Gastroesophageal sphincter (tissue), 3 donors: ENCODE measurements at regions not wholly inside any gene's neighbourhood (a gene's known extent, or its start where the extent isn't known, plus 50 kb on each side); places are given as distances from the start of the nearest gene placed in this dataset.

ENCODE experiments used
- POLR2A ChIP-seq, 2 donors: fragments of 450-650 bp; IDR thresholded peaks; one replicate each; pipeline ENCODE4 v1.6.1; 2017; ENCODE audit warnings: antibody characterized with exemption in 2 of 2, mild to moderate bottlenecking in 2 of 2, moderate library complexity in 1 of 2
- POLR2AphosphoS5 ChIP-seq: sonication (generic); formaldehyde crosslinking; IDR thresholded peaks from one replicate; pipeline ENCODE4 v1.6.1; 2017; ENCODE audit warnings: antibody characterized with exemption
- TF ChIP-seq, protein P1 (sequence below), 4 experiments: fragments of 200-600 bp in 2 of 4; fragments of 450-650 bp in 2 of 4; sonication (generic) in 1 of 4; IDR thresholded peaks; one replicate each; pipeline ENCODE4 v1.5.1; 2017 to 2019; ENCODE audit warnings: antibody characterized with exemption in 4 of 4, mild to moderate bottlenecking in 2 of 4, moderate library complexity in 2 of 4

GRCh38 chr3:127037418-127037841, 54.5 kb downstream of the PLXNA1 start:
- TF ChIP-seq POLR2AphosphoS5 (no peak), POLR2A (IDR thresholded peaks at IDR 0.05) (no peak)
- TF ChIP-seq, protein P1, sequence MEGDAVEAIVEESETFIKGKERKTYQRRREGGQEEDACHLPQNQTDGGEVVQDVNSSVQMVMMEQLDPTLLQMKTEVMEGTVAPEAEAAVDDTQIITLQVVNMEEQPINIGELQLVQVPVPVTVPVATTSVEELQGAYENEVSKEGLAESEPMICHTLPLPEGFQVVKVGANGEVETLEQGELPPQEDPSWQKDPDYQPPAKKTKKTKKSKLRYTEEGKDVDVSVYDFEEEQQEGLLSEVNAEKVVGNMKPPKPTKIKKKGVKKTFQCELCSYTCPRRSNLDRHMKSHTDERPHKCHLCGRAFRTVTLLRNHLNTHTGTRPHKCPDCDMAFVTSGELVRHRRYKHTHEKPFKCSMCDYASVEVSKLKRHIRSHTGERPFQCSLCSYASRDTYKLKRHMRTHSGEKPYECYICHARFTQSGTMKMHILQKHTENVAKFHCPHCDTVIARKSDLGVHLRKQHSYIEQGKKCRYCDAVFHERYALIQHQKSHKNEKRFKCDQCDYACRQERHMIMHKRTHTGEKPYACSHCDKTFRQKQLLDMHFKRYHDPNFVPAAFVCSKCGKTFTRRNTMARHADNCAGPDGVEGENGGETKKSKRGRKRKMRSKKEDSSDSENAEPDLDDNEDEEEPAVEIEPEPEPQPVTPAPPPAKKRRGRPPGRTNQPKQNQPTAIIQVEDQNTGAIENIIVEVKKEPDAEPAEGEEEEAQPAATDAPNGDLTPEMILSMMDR (IDR thresholded peaks at IDR 0.05): no peak
